ENCODE measurements at regions not wholly inside any gene's neighbourhood (a gene's known extent, or its start where the extent isn't known, plus 50 kb on each side); places are given as distances from the start of the nearest gene placed in this dataset.

DNA sequence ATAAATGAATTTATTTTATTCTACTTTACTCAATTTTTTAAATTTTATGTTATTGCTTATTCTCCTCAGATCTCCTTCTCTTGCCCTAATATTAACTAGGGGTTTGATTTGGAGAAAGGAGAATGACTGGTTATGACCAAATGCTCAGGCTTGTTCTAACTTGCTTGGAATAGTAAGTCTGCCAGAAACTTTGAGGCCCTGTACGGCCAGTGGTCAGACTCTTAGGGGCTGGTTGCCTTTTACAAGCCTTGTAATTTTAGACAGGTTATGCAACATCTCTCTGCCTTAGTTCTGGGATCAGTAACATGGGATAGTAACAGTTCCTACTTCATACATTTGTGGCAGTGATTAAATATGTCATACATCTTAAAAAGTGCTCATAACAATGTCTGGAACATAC lies 279.5 kb downstream of the DUSP10 start:
- DNase-seq (ENCODE audit: low read depth): peak; percentile 74

- DNase-seq (ENCODE audit: low read depth): no peak
These were observed 273.3 kb downstream of the DUSP10 start for GRCh38 chr1:221468546-221468945.

- no peak for DNase-seq (ENCODE audit: low read depth)
These were observed 272.4 kb downstream of the DUSP10 start for GRCh38 chr1:221469476-221469875.

DNA sequence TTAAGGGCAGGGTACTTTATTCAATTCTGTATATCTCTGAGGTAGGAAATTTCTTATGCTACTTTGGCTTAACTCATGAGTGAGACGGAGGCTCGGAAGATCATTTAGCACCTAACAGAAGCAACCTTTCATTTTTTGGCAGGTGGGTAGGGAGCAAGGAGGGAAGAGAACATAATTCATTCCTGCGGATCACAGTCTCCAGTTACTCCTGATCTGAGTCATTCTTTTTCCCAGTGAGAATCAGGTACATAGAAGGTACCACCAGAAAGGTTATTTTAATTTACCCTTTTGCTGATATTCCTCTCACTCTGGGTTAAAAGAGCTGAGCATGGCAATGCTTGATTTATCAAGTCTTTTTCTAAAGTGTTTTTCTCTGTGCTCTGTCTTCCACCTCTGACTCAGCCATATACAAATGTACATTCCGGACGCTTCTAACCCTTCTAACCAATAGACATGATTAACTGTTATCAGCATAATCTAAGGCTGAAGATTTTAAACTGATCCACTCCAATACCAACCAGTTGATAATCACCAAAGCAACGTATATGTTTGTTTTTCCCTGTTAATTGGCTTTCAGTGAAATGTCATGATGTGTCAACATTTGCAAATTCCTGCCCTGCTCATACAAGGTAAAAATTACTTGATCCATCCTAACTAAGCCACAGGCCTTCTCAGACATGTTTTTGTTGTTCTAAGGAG lies 271.7 kb downstream of the DUSP10 start:
- no peak for DNase-seq (ENCODE audit: low read depth)

DNA sequence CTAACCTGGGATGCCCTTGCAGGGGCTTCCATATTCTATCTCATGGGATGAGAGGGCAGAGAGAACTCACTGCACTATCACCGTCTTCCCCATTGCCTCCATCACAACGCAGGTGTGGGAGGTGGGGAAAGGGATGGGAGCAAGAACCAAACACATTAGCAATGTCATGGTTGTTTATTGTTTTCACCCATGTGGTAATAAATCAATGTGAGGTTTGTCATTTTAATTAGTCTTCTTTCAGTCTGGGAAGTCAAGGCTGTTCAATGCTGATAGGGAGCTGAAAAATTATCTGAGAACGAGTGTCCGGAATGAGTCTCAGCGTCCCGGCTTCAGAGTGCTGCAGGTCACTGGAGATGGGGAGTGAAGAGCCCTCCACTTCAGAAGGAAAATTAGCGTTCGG lies 268.5 kb downstream of the DUSP10 start:
- DNase-seq (ENCODE audit: low read depth): no peak

- DNase-seq (ENCODE audit: low read depth): no peak
These were observed 264.6 kb downstream of the DUSP10 start for GRCh38 chr1:221477252-221477651.

DNA sequence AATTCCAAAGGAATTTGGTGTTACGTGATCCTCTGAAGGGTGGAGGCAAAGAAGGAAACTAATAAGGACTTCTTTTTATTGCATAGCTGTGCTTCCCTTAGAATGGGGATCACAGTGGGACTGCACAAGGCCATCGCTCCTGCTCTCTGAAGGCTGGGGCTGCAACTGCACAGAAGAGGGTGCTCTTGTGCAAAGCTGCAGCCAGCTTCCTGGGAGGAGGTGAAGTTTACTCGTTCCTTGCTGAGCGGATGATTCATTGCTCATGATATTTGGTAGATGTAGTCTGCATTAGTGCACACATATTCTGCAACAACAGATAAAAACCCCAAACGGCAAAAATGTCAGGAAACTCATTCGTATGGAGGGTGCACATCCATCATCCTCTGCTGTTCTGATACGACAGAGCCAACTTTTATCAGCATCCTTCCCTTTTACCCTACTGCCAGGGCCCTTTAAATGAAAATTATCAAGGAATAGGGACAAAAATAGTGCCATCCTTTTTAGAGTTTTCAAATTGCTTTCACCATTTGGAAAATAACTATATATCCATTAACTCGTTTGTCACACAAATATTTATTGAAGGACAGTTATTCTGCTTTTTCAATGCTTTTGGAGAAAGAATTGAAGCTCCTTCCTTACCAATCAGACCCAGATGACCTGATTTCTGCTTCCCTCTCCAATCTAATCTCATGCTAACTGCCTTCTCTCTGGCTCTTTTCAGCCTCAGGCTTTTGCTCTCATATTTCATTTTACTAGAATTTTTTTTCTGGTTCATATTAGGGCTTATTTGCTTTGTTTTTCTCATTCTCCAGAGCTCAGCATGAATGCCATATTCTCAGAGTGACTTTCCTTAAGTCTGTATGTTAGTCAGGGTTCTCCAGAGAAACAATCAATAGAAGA lies 263.6 kb downstream of the DUSP10 start:
- peak; percentile 80 for DNase-seq (ENCODE audit: low read depth)

DNA sequence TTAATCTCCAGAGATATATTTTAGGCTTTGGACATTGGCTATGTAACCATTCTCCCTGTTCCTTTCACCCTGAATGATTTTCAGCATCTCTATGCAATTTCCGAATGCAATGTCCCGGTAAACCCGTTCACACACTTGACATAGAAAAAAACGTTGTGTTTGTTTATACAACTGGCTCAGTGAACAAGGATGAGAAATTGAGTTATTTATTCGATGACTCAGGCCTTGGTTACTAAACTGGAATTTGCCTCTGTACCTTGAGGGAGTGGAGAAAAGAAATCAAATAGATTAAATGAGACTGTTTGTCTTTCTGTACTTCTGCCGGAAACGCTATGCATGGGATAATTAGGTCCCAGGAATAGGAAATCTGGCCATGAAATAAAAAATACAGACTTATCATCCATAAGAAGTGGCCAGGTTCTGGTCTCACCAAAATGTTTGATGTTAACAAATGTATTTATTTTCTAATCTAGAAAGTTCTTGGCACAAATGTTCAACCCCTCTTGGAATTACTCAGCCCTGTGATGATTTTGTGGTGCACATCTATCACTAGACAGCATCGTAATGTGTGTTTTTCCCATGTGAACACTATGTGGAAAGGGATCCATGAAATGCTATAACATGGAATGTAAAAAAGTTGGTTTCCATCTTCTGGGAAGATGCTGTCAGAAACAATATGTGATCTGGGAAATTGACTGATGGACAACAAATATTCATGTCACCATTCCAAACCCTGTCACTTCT lies 253.9 kb downstream of the DUSP10 start:
- DNase-seq (ENCODE audit: low read depth): peak; percentile 70

DNA sequence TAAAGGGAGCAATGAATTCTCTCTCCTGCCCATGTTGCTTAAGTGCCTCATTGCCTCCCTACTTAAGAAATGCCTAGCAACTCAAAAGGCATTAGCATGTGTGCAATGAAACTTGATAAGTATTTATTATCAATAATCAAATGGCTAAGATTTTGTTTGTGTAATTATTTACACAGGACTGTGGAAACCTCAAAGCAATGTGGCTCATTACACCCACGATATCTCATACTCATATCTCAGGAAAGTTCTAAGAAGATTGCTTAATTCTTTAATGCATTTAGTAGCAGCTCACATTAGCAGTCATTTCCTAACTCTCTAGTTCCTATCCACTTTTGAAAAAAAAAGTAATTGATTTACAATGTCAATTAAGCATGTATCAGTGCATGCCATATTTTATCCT lies 253.3 kb downstream of the DUSP10 start:
- DNase-seq (ENCODE audit: low read depth): no peak

- no peak for DNase-seq (ENCODE audit: low read depth)
These were observed 247.2 kb downstream of the DUSP10 start for GRCh38 chr1:221494670-221495069.

DNA sequence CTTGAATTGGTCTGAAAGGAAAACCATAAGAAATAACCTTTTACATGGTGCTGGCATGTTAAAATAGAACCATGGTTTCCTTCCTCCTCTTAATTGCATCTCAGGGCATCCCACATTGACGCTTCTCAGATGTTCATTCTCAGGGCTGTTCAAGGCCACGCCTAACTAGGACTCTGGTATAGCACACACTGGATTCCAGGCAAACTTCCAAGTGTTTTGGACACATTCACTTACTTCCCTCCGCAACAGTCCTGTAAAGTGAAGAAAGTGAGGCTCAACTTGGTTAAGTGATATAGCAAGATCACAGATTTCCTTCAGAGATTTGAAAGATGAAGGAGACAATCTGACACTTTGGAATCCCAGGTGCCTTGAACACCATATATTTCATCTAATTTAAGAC lies 244.8 kb downstream of the DUSP10 start:
- no peak for DNase-seq (ENCODE audit: low read depth)

- DNase-seq (ENCODE audit: low read depth): no peak
These were observed 238.6 kb downstream of the DUSP10 start for GRCh38 chr1:221503268-221503667.

DNA sequence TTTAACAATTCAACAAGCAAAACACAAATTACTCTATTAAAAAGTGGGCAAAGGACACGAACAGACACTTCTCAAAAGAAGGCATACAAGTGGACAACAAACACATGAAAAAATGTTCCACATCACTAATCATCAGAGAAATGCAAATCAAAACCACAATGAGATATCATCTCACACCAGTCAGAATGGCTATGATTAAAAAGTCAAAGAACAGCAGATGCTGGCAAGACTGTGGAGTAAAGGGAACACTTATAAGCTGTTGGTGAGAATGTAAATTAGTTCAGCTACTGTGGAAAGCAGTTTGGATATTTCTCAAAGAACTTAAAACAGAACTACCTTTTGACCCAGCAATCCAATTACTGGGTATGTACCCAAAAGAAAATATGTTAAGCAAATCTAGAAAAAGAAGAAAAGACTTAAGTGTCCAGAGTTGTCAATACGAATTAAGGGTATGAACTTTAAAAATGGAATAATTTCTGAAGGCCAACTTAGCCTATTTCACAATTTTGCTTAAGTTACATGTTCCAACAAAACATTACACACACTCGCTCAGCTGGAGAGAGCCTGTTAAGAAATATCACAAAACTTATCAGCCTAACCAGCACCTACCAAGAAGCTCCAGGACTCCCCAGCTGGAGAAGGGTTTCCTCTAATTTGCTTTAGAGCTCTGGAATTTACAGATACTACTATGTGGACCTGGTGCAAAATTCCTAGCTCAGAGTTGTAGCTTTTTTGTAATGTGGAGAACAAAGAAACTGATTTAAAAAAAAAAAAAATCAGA lies 232.1 kb downstream of the DUSP10 start:
- DNase-seq (ENCODE audit: low read depth): peak; percentile 69

- DNase-seq (ENCODE audit: low read depth): no peak
These were observed 230.9 kb downstream of the DUSP10 start for GRCh38 chr1:221510793-221511503.

DNA sequence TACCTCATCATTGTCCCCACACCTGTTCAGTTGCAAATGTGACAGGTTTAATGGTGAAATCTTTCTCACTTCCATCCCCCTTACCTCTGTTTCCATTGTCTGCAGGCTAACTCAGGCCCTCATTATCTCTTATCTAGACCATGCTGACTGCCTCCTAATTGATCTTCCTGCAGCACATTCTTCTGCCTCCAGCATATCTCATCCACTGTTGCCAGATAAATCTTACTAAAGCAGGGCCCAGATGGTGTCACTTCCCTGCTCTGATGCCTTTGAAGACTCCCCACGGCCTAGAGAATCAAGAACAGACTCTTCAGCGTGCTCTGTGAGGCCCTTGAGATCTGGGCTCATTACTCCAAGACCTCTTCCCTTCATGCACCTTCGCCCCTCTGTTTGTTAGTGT lies 230.1 kb downstream of the DUSP10 start:
- DNase-seq (ENCODE audit: low read depth): no peak

DNA sequence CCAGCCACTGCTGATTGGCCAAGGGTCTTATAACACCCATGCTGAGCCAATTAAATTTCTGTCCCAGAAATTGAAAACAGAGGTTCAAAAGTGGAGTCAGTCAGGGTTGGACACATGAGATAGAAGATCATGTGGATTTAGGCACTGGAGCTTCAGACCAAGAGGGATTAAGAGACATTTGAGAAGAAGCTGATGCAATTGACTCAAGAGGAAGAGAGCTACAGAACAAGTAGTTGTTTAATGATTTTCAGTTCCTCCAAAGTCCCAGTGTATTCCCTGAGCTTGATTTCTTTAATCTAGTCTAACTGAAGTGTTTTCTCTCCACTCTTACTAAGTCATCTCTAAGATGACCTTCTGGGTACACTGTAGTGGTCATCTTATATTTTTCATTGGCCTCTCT lies 227.1 kb downstream of the DUSP10 start:
- no peak for DNase-seq (ENCODE audit: low read depth)

DNA sequence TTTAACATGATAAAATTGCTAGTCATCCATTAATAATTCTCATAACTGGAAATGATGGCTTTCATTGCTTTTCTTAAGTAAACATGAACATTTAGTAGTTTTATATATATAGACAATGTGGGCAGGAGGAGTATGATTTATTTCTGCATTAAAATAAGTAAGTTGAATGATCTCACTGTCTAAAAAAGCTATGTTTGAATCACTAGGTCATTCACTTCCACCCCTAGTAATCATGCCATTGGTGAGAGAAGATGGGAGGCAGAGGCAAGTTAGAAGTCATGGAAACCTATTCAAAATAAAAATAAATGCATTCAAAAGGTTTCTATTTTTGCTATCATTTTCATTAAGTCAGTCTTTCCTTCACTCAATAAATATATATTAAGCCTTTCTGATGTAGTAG lies 226.4 kb downstream of the DUSP10 start:
- no peak for DNase-seq (ENCODE audit: low read depth)

DNA sequence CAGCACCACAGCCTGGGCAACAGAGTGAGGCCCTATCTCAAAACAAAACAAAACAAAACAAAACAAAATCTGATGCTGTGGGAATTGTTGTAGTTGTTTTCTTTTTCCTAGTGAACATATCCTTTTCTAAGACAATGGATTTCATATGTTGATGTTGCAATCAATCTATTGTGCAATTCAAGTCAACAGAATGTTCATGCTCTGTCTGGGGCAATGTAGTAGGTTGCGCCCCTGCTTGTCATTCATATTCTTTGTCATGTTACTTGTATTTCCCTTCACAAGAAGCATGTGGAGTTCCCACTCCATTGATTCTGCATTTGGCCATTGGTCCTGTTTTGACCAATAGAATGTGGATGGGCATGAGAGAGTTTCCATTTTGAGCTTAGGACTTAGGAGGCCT lies 223.9 kb downstream of the DUSP10 start:
- DNase-seq (ENCODE audit: low read depth): peak; percentile 87

GRCh38 chr1:221520250-221520649 lies 221.6 kb downstream of the DUSP10 start:
- no peak for DNase-seq (ENCODE audit: low read depth)

- DNase-seq (ENCODE audit: low read depth): no peak
These were observed 220.2 kb downstream of the DUSP10 start for GRCh38 chr1:221521686-221522085.

DNA sequence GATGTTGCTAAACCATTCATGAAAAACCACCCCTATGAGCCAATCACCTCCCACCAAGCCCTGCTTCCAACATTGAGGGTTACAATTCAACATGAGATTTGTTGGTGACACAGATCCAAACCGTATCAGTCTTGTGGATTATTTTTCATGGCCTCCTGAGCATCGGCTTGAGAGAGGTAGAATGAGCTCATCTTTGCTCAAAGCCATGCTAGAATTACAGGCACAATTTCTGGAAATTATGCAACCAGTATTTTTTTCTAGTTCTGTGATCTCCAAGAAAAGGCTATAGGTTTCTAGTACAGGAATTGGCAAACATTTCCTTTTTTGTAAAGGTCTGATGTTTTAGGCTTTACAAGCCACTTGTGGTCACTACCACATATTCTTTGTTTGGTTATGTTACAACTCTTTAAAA lies 219.4 kb downstream of the DUSP10 start:
- no peak for DNase-seq (ENCODE audit: low read depth)
